DND-41 (cell line): ENCODE measurements at regions not wholly inside any gene's neighbourhood (a gene's known extent, or its start where the extent isn't known, plus 50 kb on each side); places are given as distances from the start of the nearest gene placed in this dataset.

Source experiments
- ATAC-seq: fragments of 200-7000 bp; cut with Tn5 transposase; 3 replicates; pipeline ENCODE4 v1.9.1; 2021; ENCODE audit warnings: low read depth; ENCODE audit not compliant: insufficient read depth
- DNase-seq: peaks from one replicate; pipeline ENCODE4 v3.0.0-alpha.2; 2020
- H2AFZ ChIP-seq: 2 replicates; pipeline ENCODE4 v1.6.0; 2012; ENCODE audit warnings: low read depth, low read length
- H3K27ac ChIP-seq: 2 replicates; pipeline ENCODE4 v1.5.1; 2012; ENCODE audit warnings: low read length, inconsistent platforms
- H3K27me3 ChIP-seq: fragments of 200-600 bp; sonication (generic); 2 replicates; pipeline ENCODE4 v1.6.0; 2012; ENCODE audit warnings: low read length, mild to moderate bottlenecking, inconsistent platforms; ENCODE audit not compliant: insufficient read depth, poor library complexity
- H3K36me3 ChIP-seq: 2 replicates; pipeline ENCODE4 v1.5.1; 2012; ENCODE audit warnings: low read length, inconsistent platforms; ENCODE audit not compliant: insufficient read depth
- H3K4me1 ChIP-seq: 2 replicates; pipeline ENCODE4 v1.5.1; 2012; ENCODE audit warnings: mild to moderate bottlenecking, low read length; ENCODE audit not compliant: insufficient read depth
- H3K4me2 ChIP-seq: 2 replicates; pipeline ENCODE4 v1.6.0; 2012; ENCODE audit warnings: mild to moderate bottlenecking, moderate library complexity, low read length, inconsistent platforms; ENCODE audit not compliant: insufficient read depth
- H3K4me3 ChIP-seq, 2 experiments: fragments of 200-600 bp in 1 of 2; shearing (Covaris generic) in 1 of 2; 2 replicates each; pipeline ENCODE4 v1.5.1; 2012 to 2016; ENCODE audit warnings: inconsistent platforms in 2 of 2, low read length in 2 of 2, mild to moderate bottlenecking in 2 of 2, low read depth in 1 of 2, moderate library complexity in 1 of 2
- H3K79me2 ChIP-seq: 2 replicates; pipeline ENCODE4 v1.6.0; 2012; ENCODE audit warnings: low read length, inconsistent platforms; ENCODE audit not compliant: insufficient read depth
- H3K9ac ChIP-seq: 2 replicates; pipeline ENCODE4 v1.6.0; 2012; ENCODE audit warnings: low read depth, mild to moderate bottlenecking, inconsistent platforms, low read length, moderate library complexity
- H3K9me3 ChIP-seq: 2 replicates; pipeline ENCODE4 v1.5.1; 2012; ENCODE audit warnings: low read length, moderate library complexity, mild to moderate bottlenecking, inconsistent platforms; ENCODE audit not compliant: insufficient read depth, severe bottlenecking
- H4K20me1 ChIP-seq: 2 replicates; pipeline ENCODE4 v1.6.0; 2012; ENCODE audit warnings: low read length; ENCODE audit not compliant: insufficient read depth
- EZH2 ChIP-seq: IDR thresholded peaks from 3 replicates; pipeline ENCODE4 v1.6.1; 2012; ENCODE audit warnings: borderline replicate concordance, low read depth, mild to moderate bottlenecking, moderate library complexity, low read length, inconsistent platforms; ENCODE audit not compliant: severe bottlenecking
- TF ChIP-seq, protein P1 (sequence below): IDR thresholded peaks from 2 replicates; pipeline ENCODE4 v1.5.1; 2012; ENCODE audit warnings: borderline replicate concordance, low read length, moderate library complexity, mild to moderate bottlenecking; ENCODE audit not compliant: poor library complexity, severe bottlenecking; ENCODE audit errors: extremely low read depth

- Histone ChIP-seq H3K79me2 (no peaks in the 10 kb centered on the region), H3K27me3 (peaks cover 3% of the 10 kb centered on the region), H3K4me3 (no peak overlapping the region), H3K9ac (no peak overlapping the region), H3K4me1 (no peaks in the 10 kb centered on the region), H4K20me1 (no peaks in the 10 kb centered on the region), H3K4me2 (no peak overlapping the region), H3K36me3 (no peaks in the 10 kb centered on the region), H2AFZ (no peak overlapping the region), H3K27ac (no peak overlapping the region), H3K9me3 (no peaks in the 10 kb centered on the region)
- TF ChIP-seq, protein P1, sequence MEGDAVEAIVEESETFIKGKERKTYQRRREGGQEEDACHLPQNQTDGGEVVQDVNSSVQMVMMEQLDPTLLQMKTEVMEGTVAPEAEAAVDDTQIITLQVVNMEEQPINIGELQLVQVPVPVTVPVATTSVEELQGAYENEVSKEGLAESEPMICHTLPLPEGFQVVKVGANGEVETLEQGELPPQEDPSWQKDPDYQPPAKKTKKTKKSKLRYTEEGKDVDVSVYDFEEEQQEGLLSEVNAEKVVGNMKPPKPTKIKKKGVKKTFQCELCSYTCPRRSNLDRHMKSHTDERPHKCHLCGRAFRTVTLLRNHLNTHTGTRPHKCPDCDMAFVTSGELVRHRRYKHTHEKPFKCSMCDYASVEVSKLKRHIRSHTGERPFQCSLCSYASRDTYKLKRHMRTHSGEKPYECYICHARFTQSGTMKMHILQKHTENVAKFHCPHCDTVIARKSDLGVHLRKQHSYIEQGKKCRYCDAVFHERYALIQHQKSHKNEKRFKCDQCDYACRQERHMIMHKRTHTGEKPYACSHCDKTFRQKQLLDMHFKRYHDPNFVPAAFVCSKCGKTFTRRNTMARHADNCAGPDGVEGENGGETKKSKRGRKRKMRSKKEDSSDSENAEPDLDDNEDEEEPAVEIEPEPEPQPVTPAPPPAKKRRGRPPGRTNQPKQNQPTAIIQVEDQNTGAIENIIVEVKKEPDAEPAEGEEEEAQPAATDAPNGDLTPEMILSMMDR, result no peak
- no peak for TF ChIP-seq EZH2
- ATAC-seq, result no peak
- DNase-seq, result no peak
Observed at GRCh38 chr20:56868746-56869145, 239.6 kb downstream of the TFAP2C start.

GRCh38 chr20:56870271-56870670 lies 241.2 kb downstream of the TFAP2C start:
- Histone ChIP-seq H3K27ac (no peak overlapping the region), H3K9ac (no peak overlapping the region), H3K9me3 (no peaks in the 10 kb centered on the region), H3K36me3 (no peaks in the 10 kb centered on the region), H3K4me1 (no peaks in the 10 kb centered on the region), H3K27me3 (no peaks in the 10 kb centered on the region), H2AFZ (no peak overlapping the region), H3K79me2 (no peaks in the 10 kb centered on the region), H3K4me3 (no peak overlapping the region), H3K4me2 (no peak overlapping the region), H4K20me1 (no peaks in the 10 kb centered on the region)
- ATAC-seq (no peak), DNase-seq (no peak)
- no peak for TF ChIP-seq EZH2
- TF ChIP-seq, protein P1, result no peak

- no peaks in the 10 kb centered on the region for H3K27me3 ChIP-seq
- DNase-seq (no peak), ATAC-seq (no peak)
- H3K27ac ChIP-seq, result no peak overlapping the region
- no peaks in the 10 kb centered on the region for H3K36me3 ChIP-seq
- TF ChIP-seq, protein P1, result no peak
- no peak for TF ChIP-seq EZH2
- H3K9me3 ChIP-seq, result no peaks in the 10 kb centered on the region
- H3K79me2 ChIP-seq, result no peaks in the 10 kb centered on the region
- no peak overlapping the region for H3K4me2 ChIP-seq
- no peaks in the 10 kb centered on the region for H3K4me1 ChIP-seq
- no peaks in the 10 kb centered on the region for H4K20me1 ChIP-seq
- H2AFZ ChIP-seq, result no peak overlapping the region
- no peak overlapping the region for H3K9ac ChIP-seq
- no peak overlapping the region for H3K4me3 ChIP-seq
Observed at GRCh38 chr20:56871691-56872090, 242.6 kb downstream of the TFAP2C start.
